ENCODE measurements at regions not wholly inside any gene's neighbourhood (a gene's known extent, or its start where the extent isn't known, plus 50 kb on each side); places are given as distances from the start of the nearest gene placed in this dataset.

- H3K4me3 ChIP-seq (ENCODE audit: low read depth, low read length), result no peak overlapping the region
- DNase-seq (ENCODE audit: low read depth), result no peak
- TF ChIP-seq CTCF (IDR thresholded peaks at IDR 0.05; ENCODE audit: insufficient read depth, low read depth, low read length, missing control alignments), result no peak
These were observed 210.8 kb upstream of the FLRT2 start for GRCh38 chr14:85319101-85319500.

GRCh38 chr14:85319998-85320630 lies 209.8 kb upstream of the FLRT2 start:
- TF ChIP-seq CTCF (IDR thresholded peaks at IDR 0.05; ENCODE audit: insufficient read depth, low read depth, low read length, missing control alignments), result no peak
- no peak for DNase-seq (ENCODE audit: low read depth)
- H3K4me3 ChIP-seq (ENCODE audit: low read depth, low read length), result no peak overlapping the region

GRCh38 chr14:85325134-85326017 lies 204.6 kb upstream of the FLRT2 start:
- no peak overlapping the region for H3K4me3 ChIP-seq (ENCODE audit: low read depth, low read length)
- DNase-seq (ENCODE audit: low read depth), result no peak
- TF ChIP-seq CTCF (IDR thresholded peaks at IDR 0.05; ENCODE audit: insufficient read depth, low read depth, low read length, missing control alignments), result no peak

GRCh38 chr14:85332401-85332800 lies 197.5 kb upstream of the FLRT2 start:
- no peak overlapping the region for H3K4me3 ChIP-seq (ENCODE audit: low read depth, low read length)
- no peak for DNase-seq (ENCODE audit: low read depth)
- no peak for TF ChIP-seq CTCF (IDR thresholded peaks at IDR 0.05; ENCODE audit: insufficient read depth, low read depth, low read length, missing control alignments)

- no peak for TF ChIP-seq CTCF (IDR thresholded peaks at IDR 0.05; ENCODE audit: insufficient read depth, low read depth, low read length, missing control alignments)
- no peak overlapping the region for H3K4me3 ChIP-seq (ENCODE audit: low read depth, low read length)
- DNase-seq (ENCODE audit: low read depth), result no peak
These were observed 196.6 kb upstream of the FLRT2 start for GRCh38 chr14:85333313-85333712.

GRCh38 chr14:85333841-85334240 lies 196.1 kb upstream of the FLRT2 start:
- no peak for DNase-seq (ENCODE audit: low read depth)
- H3K4me3 ChIP-seq (ENCODE audit: low read depth, low read length), result no peak overlapping the region
- TF ChIP-seq CTCF (IDR thresholded peaks at IDR 0.05; ENCODE audit: insufficient read depth, low read depth, low read length, missing control alignments), result no peak

Measured in GM12865 (cell line).